NT2/D1 (cell line): ENCODE measurements at regions not wholly inside any gene's neighbourhood (a gene's known extent, or its start where the extent isn't known, plus 50 kb on each side); places are given as distances from the start of the nearest gene placed in this dataset.

Experiments
- SUZ12 ChIP-seq: IDR thresholded peaks from 2 replicates; pipeline ENCODE4 v1.6.1; 2011; ENCODE audit not compliant: insufficient read length, insufficient read depth; ENCODE audit errors: extremely low read depth
- YY1 ChIP-seq: IDR thresholded peaks from 2 replicates; pipeline ENCODE4 v1.6.1; 2011; ENCODE audit not compliant: insufficient read length, insufficient read depth
- ZNF274 ChIP-seq: IDR thresholded peaks from 2 replicates; pipeline ENCODE4 v1.6.1; 2011; ENCODE audit warnings: mild to moderate bottlenecking, low read depth, low read length

GRCh38 chr15:53458736-53459135, 300.7 kb downstream of the WDR72 start:
- no peak for TF ChIP-seq ZNF274
- no peak for TF ChIP-seq SUZ12
- no peak for TF ChIP-seq YY1
